ENCODE measurements at regions not wholly inside any gene's neighbourhood (a gene's known extent, or its start where the extent isn't known, plus 50 kb on each side); places are given as distances from the start of the nearest gene placed in this dataset.
A peak's percentile ranks its signal among the peaks of the same experiment; 100 is the strongest.

- no peaks in the 10 kb centered on the region for H3K36me3 ChIP-seq (ENCODE audit: control insufficient read depth in 1 of 2, insufficient read depth in 2 of 2, low read length in 2 of 2)
- no peak overlapping the region for H3K14ac ChIP-seq (ENCODE audit: low read length)
- no CpG with 5 or more reads among the region's 1 CpG for WGBS (ENCODE audit: extremely low coverage, insufficient coverage, insufficient read length)
- no peak overlapping the region for H2BK5ac ChIP-seq (ENCODE audit: low read depth, low read length, poor library complexity)
- no peaks in the 10 kb centered on the region for H3K79me1 ChIP-seq (ENCODE audit: low read length)
- H4K12ac ChIP-seq (ENCODE audit: low read depth, low read length): no peak overlapping the region
- no peak overlapping the region for H2BK12ac ChIP-seq (ENCODE audit: low read length)
- no peak overlapping the region for H2AFZ ChIP-seq (ENCODE audit: insufficient read depth, low read length, poor library complexity)
- H3K27me3 ChIP-seq (ENCODE audit: insufficient read depth, low read length): no peaks in the 10 kb centered on the region
- H3K9ac ChIP-seq (ENCODE audit: low read length): no peak overlapping the region
- no peaks in the 10 kb centered on the region for H3K9me3 ChIP-seq (ENCODE audit: insufficient read depth, low read depth, low read length)
- no peak overlapping the region for H3K18ac ChIP-seq (ENCODE audit: low read length)
- no peaks in the 10 kb centered on the region for H3K4me1 ChIP-seq (ENCODE audit: control insufficient read depth in 1 of 2, insufficient read depth in 2 of 2, low read length in 2 of 2)
- H3K4me3 ChIP-seq (ENCODE audit: low read depth, low read length): no peak overlapping the region
- no peaks in the 10 kb centered on the region for H3K79me2 ChIP-seq (ENCODE audit: control insufficient read depth, insufficient read depth, low read length, poor library complexity)
- no peak overlapping the region for H4K91ac ChIP-seq (ENCODE audit: low read depth, low read length)
- no peak overlapping the region for H2BK120ac ChIP-seq (ENCODE audit: insufficient read depth, low read length, poor library complexity)
- H2AK5ac ChIP-seq (ENCODE audit: low read length): no peak overlapping the region
- no peak overlapping the region for H3K23ac ChIP-seq (ENCODE audit: low read length)
- no peak overlapping the region for H3K27ac ChIP-seq (ENCODE audit: low read depth, low read length)
- H3K4ac ChIP-seq (ENCODE audit: low read depth, low read length): no peak overlapping the region
- DNase-seq: no peak
- no peak overlapping the region for H3K4me2 ChIP-seq (ENCODE audit: low read length)
- no peak overlapping the region for H4K8ac ChIP-seq (ENCODE audit: low read depth, low read length)
Observed at GRCh38 chr12:60137513-60137912, 541.7 kb downstream of the SLC16A7 start.

GRCh38 chr12:60138526-60138925 lies 542.7 kb downstream of the SLC16A7 start:
- no peak overlapping the region for H4K8ac ChIP-seq (ENCODE audit: low read depth, low read length)
- no peak overlapping the region for H3K4me3 ChIP-seq (ENCODE audit: low read depth, low read length)
- no peak overlapping the region for H3K4ac ChIP-seq (ENCODE audit: low read depth, low read length)
- H2BK12ac ChIP-seq (ENCODE audit: low read length): no peak overlapping the region
- H3K9me3 ChIP-seq (ENCODE audit: insufficient read depth, low read depth, low read length): no peaks in the 10 kb centered on the region
- no peak overlapping the region for H2AFZ ChIP-seq (ENCODE audit: insufficient read depth, low read length, poor library complexity)
- H3K79me2 ChIP-seq (ENCODE audit: control insufficient read depth, insufficient read depth, low read length, poor library complexity): no peaks in the 10 kb centered on the region
- no peak overlapping the region for H3K27ac ChIP-seq (ENCODE audit: low read depth, low read length)
- no peak overlapping the region for H3K23ac ChIP-seq (ENCODE audit: low read length)
- DNase-seq: no peak
- no peak overlapping the region for H4K12ac ChIP-seq (ENCODE audit: low read depth, low read length)
- no peaks in the 10 kb centered on the region for H3K27me3 ChIP-seq (ENCODE audit: insufficient read depth, low read length)
- H2BK5ac ChIP-seq (ENCODE audit: low read depth, low read length, poor library complexity): no peak overlapping the region
- no peak overlapping the region for H3K18ac ChIP-seq (ENCODE audit: low read length)
- no peak overlapping the region for H4K91ac ChIP-seq (ENCODE audit: low read depth, low read length)
- H3K4me2 ChIP-seq (ENCODE audit: low read length): no peak overlapping the region
- H2AK5ac ChIP-seq (ENCODE audit: low read length): no peak overlapping the region
- no peaks in the 10 kb centered on the region for H3K4me1 ChIP-seq (ENCODE audit: control insufficient read depth in 1 of 2, insufficient read depth in 2 of 2, low read length in 2 of 2)
- H3K14ac ChIP-seq (ENCODE audit: low read length): no peak overlapping the region
- H3K36me3 ChIP-seq (ENCODE audit: control insufficient read depth in 1 of 2, insufficient read depth in 2 of 2, low read length in 2 of 2): no peaks in the 10 kb centered on the region
- no peak overlapping the region for H2BK120ac ChIP-seq (ENCODE audit: insufficient read depth, low read length, poor library complexity)
- H3K9ac ChIP-seq (ENCODE audit: low read length): no peak overlapping the region
- no CpG with 5 or more reads among the region's 1 CpG for WGBS (ENCODE audit: extremely low coverage, insufficient coverage, insufficient read length)
- H3K79me1 ChIP-seq (ENCODE audit: low read length): no peaks in the 10 kb centered on the region

- Histone ChIP-seq H3K4me1 (ENCODE audit: control insufficient read depth in 1 of 2, insufficient read depth in 2 of 2, low read length in 2 of 2) (no peaks in the 10 kb centered on the region), H3K79me2 (ENCODE audit: control insufficient read depth, insufficient read depth, low read length, poor library complexity) (no peaks in the 10 kb centered on the region), H4K8ac (ENCODE audit: low read depth, low read length) (no peak overlapping the region), H3K27ac (ENCODE audit: low read depth, low read length) (no peak overlapping the region), H3K4ac (ENCODE audit: low read depth, low read length) (no peak overlapping the region), H2BK5ac (ENCODE audit: low read depth, low read length, poor library complexity) (no peak overlapping the region), H3K18ac (ENCODE audit: low read length) (no peak overlapping the region), H3K14ac (ENCODE audit: low read length) (no peak overlapping the region), H4K91ac (ENCODE audit: low read depth, low read length) (no peak overlapping the region), H2AK5ac (ENCODE audit: low read length) (no peak overlapping the region), H3K23ac (ENCODE audit: low read length) (no peak overlapping the region), H3K9ac (ENCODE audit: low read length) (no peak overlapping the region), H3K4me2 (ENCODE audit: low read length) (no peak overlapping the region), H3K27me3 (ENCODE audit: insufficient read depth, low read length) (no peaks in the 10 kb centered on the region), H4K12ac (ENCODE audit: low read depth, low read length) (no peak overlapping the region), H3K79me1 (ENCODE audit: low read length) (no peaks in the 10 kb centered on the region), H3K4me3 (ENCODE audit: low read depth, low read length) (no peak overlapping the region), H3K9me3 (ENCODE audit: insufficient read depth, low read depth, low read length) (no peaks in the 10 kb centered on the region), H2BK12ac (ENCODE audit: low read length) (no peak overlapping the region), H2AFZ (ENCODE audit: insufficient read depth, low read length, poor library complexity) (no peak overlapping the region), H2BK120ac (ENCODE audit: insufficient read depth, low read length, poor library complexity) (no peak overlapping the region), H3K36me3 (ENCODE audit: control insufficient read depth in 1 of 2, insufficient read depth in 2 of 2, low read length in 2 of 2) (no peaks in the 10 kb centered on the region)
- no CpG with 5 or more reads among the region's 1 CpG for WGBS (ENCODE audit: extremely low coverage, insufficient coverage, insufficient read length)
- DNase-seq: no peak
Observed at GRCh38 chr12:60144395-60144794, 548.6 kb downstream of the SLC16A7 start.

- Histone ChIP-seq H3K18ac (ENCODE audit: low read length) (no peak overlapping the region), H3K27me3 (ENCODE audit: insufficient read depth, low read length) (no peaks in the 10 kb centered on the region), H2BK5ac (ENCODE audit: low read depth, low read length, poor library complexity) (no peak overlapping the region), H3K27ac (ENCODE audit: low read depth, low read length) (no peak overlapping the region), H2AK5ac (ENCODE audit: low read length) (no peak overlapping the region), H3K4ac (ENCODE audit: low read depth, low read length) (no peak overlapping the region), H2BK12ac (ENCODE audit: low read length) (no peak overlapping the region), H4K8ac (ENCODE audit: low read depth, low read length) (no peak overlapping the region), H3K79me2 (ENCODE audit: control insufficient read depth, insufficient read depth, low read length, poor library complexity) (no peaks in the 10 kb centered on the region), H3K4me2 (ENCODE audit: low read length) (no peak overlapping the region), H3K14ac (ENCODE audit: low read length) (no peak overlapping the region), H4K12ac (ENCODE audit: low read depth, low read length) (no peak overlapping the region), H3K79me1 (ENCODE audit: low read length) (no peaks in the 10 kb centered on the region), H2BK120ac (ENCODE audit: insufficient read depth, low read length, poor library complexity) (no peak overlapping the region), H3K9ac (ENCODE audit: low read length) (no peak overlapping the region), H2AFZ (ENCODE audit: insufficient read depth, low read length, poor library complexity) (no peak overlapping the region), H3K36me3 (ENCODE audit: control insufficient read depth in 1 of 2, insufficient read depth in 2 of 2, low read length in 2 of 2) (no peaks in the 10 kb centered on the region), H4K91ac (ENCODE audit: low read depth, low read length) (no peak overlapping the region), H3K4me1 (ENCODE audit: control insufficient read depth in 1 of 2, insufficient read depth in 2 of 2, low read length in 2 of 2) (no peaks in the 10 kb centered on the region), H3K9me3 (ENCODE audit: insufficient read depth, low read depth, low read length) (no peaks in the 10 kb centered on the region), H3K23ac (ENCODE audit: low read length) (no peak overlapping the region), H3K4me3 (ENCODE audit: low read depth, low read length) (no peak overlapping the region)
- DNase-seq: peak in 1 of 2 donors; percentile 3
- no CpG with 5 or more reads among the region's 2 CpGs for WGBS (ENCODE audit: extremely low coverage, insufficient coverage, insufficient read length)
Observed at GRCh38 chr12:60148109-60148508, 552.3 kb downstream of the SLC16A7 start.

Measured in trophoblast cell (in vitro differentiated cells and primary cell).